ENCODE measurements at regions not wholly inside any gene's neighbourhood (a gene's known extent, or its start where the extent isn't known, plus 50 kb on each side); places are given as distances from the start of the nearest gene placed in this dataset.

DNA sequence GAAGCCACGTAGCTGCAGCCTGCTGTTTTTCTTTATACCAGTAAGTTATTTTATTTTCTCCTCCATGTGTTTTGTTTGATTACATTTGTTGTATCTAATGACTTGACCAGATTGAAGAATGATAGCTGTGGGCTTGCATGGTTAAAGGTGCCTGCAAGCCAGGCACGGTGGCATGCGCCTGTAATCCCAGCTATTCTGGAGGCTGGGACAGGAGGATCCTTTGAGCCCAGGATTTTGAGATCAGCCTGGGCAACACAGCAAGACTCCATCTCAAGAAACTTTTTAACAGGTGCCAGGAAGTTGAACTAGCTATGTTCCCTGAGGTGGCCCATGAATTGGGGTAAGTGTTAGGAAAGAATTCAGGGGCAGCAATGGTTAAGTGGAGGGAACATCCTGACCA is 179.4 kb downstream of the IRS1 start:
- DNase-seq (ENCODE audit: low spot score): no peak

- DNase-seq (ENCODE audit: low spot score): no peak
These were observed 179.9 kb downstream of the IRS1 start for GRCh38 chr2:226619707-226620106.

- DNase-seq (ENCODE audit: low spot score): no peak
These were observed 180.6 kb downstream of the IRS1 start for GRCh38 chr2:226618875-226619605.

GRCh38 chr2:226618544-226618874 is 181.1 kb downstream of the IRS1 start:
- no peak for DNase-seq (ENCODE audit: low spot score)

DNA sequence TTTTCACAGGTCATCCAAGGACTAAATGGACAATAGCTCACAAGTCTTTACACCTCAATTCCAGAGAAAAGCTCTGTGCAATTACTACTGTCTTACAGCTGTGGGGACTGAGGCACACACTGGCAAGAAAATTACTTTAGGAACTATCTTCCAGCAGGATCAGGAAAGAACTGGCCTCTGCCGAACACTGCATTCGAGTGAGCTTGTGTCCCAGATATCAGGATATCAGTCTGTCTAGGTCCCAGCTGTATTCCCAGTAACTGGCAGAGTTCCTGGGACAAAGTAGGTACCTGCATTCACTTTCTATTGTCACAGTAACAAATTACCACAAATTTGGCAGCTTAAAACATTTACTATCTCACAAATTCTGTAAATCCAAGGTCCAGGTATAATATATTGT is 183.7 kb downstream of the IRS1 start:
- no peak for DNase-seq (ENCODE audit: low spot score)

- no peak for DNase-seq (ENCODE audit: low spot score)
These were observed 187.7 kb downstream of the IRS1 start for GRCh38 chr2:226611944-226612318.

GRCh38 chr2:226611196-226611943 is 188.2 kb downstream of the IRS1 start:
- no peak for DNase-seq (ENCODE audit: low spot score)

- DNase-seq (ENCODE audit: low spot score): no peak
These were observed 190.3 kb downstream of the IRS1 start for GRCh38 chr2:226609366-226609765.

DNA sequence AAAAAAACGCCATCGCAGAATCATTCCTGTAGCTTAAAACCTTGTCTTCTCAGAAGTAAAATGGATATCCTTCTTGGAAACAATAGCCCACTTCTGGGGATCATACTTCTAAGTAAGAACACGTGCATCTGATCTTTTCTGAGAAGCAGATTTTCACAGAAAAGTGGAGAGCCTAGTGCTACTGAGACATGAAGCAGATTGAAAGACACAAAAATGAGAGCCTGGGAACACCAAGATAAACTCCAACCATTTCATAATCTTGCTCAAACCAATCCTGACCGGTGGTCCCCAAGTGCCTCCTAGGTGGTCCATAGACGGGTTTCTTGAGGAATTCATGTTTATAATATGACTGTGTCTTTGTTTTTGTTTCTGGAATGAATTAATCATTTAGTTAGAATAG is 191.2 kb downstream of the IRS1 start:
- no peak for DNase-seq (ENCODE audit: low spot score)

GRCh38 chr2:226607379-226607778 is 192.2 kb downstream of the IRS1 start:
- DNase-seq (ENCODE audit: low spot score): no peak

GRCh38 chr2:226605642-226606041 is 194.0 kb downstream of the IRS1 start:
- no peak for DNase-seq (ENCODE audit: low spot score)

- no peak for DNase-seq (ENCODE audit: low spot score)
These were observed 196.0 kb downstream of the IRS1 start for GRCh38 chr2:226603606-226604005.

DNA sequence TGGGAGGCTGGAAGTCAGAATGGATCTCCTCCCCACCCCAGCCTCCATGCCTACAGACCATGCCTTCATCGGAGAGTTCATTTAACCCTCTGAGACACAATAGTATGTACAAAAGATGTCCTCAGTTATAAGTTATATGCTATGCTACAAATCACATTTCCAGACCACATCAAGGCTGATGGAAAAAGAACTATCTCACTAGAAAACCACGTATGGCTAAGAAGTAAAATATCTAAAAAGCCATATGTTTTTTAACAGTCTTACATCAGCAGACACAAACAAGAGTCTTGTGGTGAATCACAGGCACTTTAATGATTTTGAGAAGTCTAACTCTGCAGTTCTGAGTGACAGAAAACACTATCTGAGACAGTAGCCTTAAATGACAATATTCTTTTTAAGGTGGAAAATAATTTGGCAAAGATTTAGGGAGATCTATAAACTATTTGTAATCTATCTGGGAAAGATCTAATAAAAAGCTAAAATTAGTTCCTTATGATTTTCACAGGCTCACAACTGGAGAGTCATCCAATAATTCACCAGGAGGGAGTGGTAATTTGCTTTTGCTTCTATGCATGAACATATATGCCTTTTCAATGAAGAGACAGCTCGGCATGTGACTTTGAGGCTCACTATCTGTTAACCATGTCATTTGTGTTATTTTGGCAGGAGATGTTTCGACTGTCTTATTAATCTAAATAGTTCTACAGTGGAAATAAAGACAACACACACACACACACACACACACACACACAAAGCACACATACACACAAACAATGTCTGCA is 197.5 kb downstream of the IRS1 start:
- DNase-seq (ENCODE audit: low spot score): no peak

DNA sequence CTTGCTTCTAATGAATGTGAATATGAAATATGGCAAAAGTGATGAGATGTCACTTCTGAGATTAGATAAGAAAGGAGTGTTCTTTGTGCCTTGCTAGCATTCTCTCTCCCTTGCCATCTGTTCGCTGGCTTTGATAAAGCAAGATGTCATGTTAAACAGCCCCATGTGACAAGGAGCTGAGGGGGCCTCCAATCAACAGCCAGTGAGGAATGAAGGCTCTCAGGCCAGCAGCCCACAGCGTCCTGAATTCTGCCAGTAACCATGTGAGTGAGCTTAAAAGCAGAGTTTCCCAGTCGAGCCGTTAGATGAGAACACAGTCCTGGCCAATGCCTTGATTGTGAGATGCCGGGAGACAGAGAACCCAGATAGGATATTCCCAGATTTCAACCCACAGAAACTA is 198.8 kb downstream of the IRS1 start:
- DNase-seq (ENCODE audit: low spot score): no peak

- DNase-seq (ENCODE audit: low spot score): no peak
These were observed 199.4 kb downstream of the IRS1 start for GRCh38 chr2:226600184-226600583.

GRCh38 chr2:226589043-226589442 is 210.6 kb downstream of the IRS1 start:
- no peak for DNase-seq (ENCODE audit: low spot score)

DNA sequence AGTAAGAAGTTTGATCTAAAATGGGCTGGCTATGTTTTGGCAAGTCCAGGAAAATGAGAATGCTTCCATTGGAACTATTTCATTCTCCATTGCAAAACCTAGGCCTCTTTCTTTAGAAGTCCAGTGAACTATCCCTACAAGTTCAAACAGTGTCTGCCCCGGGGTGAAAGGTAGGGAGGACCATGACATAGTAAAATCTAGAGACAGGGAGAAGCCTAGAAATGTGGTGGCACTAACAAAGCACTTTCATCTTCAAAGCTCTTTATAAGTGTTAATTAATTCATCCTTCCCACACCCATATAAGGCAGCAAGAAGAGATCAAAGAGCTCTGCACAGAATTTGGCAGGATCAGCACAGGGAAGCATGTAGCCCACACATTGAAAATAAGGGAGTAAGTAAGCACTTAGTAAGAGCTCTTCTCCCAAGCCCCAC is 214.5 kb downstream of the IRS1 start:
- no peak for DNase-seq (ENCODE audit: low spot score)

GRCh38 chr2:226584518-226585055 is 215.0 kb downstream of the IRS1 start:
- no peak for DNase-seq (ENCODE audit: low spot score)

GRCh38 chr2:226583715-226584114 is 215.9 kb downstream of the IRS1 start:
- DNase-seq (ENCODE audit: low spot score): no peak

GRCh38 chr2:226581661-226582060 is 218.0 kb downstream of the IRS1 start:
- DNase-seq (ENCODE audit: low spot score): no peak

- no peak for DNase-seq (ENCODE audit: low spot score)
These were observed 218.6 kb downstream of the IRS1 start for GRCh38 chr2:226581004-226581403.

DNA sequence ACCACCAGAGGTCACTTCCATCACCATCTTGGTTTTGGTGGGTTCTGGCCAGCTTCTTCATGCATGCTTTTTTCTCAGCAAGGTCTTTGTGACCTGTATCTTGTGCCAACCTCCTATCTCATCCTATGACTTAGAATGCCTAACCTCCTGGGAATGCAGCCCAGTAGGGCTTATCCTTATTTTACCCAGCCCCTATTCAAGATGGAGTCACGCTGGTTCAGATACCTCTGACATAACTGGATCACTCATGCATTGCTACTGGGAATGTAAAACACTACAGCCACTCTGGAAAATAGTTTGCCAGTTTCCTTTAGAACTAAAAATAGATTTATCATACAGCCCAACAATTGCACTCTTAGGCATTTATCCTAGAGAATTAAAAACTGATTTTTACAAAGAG is 219.2 kb downstream of the IRS1 start:
- DNase-seq (ENCODE audit: low spot score): no peak

DNA sequence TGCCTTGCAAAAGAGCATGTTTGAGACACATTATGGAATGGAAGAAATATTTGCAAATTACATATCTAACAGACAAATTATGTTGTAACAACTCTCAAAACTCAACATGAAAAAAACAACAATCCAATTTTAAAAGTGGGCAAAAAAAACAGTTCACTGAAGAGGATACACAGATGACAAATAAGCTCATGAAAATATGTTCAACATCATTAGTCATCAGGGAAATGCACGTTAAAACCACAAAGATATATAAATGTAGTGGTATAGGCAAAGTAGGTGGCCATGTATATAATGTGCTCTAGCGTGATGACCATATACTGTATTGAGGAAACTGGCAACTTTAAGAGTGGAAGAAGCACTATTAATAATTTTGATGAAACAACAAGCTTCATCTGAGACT is 220.1 kb downstream of the IRS1 start:
- DNase-seq (ENCODE audit: low spot score): no peak

All from hematopoietic multipotent progenitor cell treated with erythropoietin and hydrocortisone succinate and interleukin-3 and kit ligand, for 17 days (in vitro differentiated cells).